ENCODE measurements at regions not wholly inside any gene's neighbourhood (a gene's known extent, or its start where the extent isn't known, plus 50 kb on each side); places are given as distances from the start of the nearest gene placed in this dataset.

GRCh38 chr3:152959307-152959706 is 124.4 kb downstream of the P2RY1 start:
- no peak for DNase-seq (ENCODE audit: low read depth)

- no peak for DNase-seq (ENCODE audit: low read depth)
These were observed 125.8 kb downstream of the P2RY1 start for GRCh38 chr3:152960684-152961083.

- no peak for DNase-seq (ENCODE audit: low read depth)
These were observed 126.4 kb downstream of the P2RY1 start for GRCh38 chr3:152961323-152961722.

GRCh38 chr3:152964911-152965609 is 130.1 kb downstream of the P2RY1 start:
- no peak for DNase-seq (ENCODE audit: low read depth)

GRCh38 chr3:152968388-152969024 is 133.6 kb downstream of the P2RY1 start:
- DNase-seq (ENCODE audit: low read depth) = no peak

GRCh38 chr3:152969557-152970300 is 134.8 kb downstream of the P2RY1 start:
- peak; percentile 20 for DNase-seq (ENCODE audit: low read depth)

- no peak for DNase-seq (ENCODE audit: low read depth)
These were observed 135.9 kb downstream of the P2RY1 start for GRCh38 chr3:152970851-152971250.

- no peak for DNase-seq (ENCODE audit: low read depth)
These were observed 136.9 kb downstream of the P2RY1 start for GRCh38 chr3:152971880-152972279.

- DNase-seq (ENCODE audit: low read depth) = no peak
These were observed 138.6 kb downstream of the P2RY1 start for GRCh38 chr3:152973575-152973974.

- DNase-seq (ENCODE audit: low read depth) = no peak
These were observed 141.3 kb downstream of the P2RY1 start for GRCh38 chr3:152976239-152976638.

GRCh38 chr3:152977366-152977765 is 142.4 kb downstream of the P2RY1 start:
- no peak for DNase-seq (ENCODE audit: low read depth)

GRCh38 chr3:152978152-152978551 is 143.2 kb downstream of the P2RY1 start:
- no peak for DNase-seq (ENCODE audit: low read depth)

GRCh38 chr3:152997526-152997925 is 162.6 kb downstream of the P2RY1 start:
- DNase-seq (ENCODE audit: low read depth) = no peak

GRCh38 chr3:152998591-152998990 is 163.4 kb upstream of the RAP2B start:
- DNase-seq (ENCODE audit: low read depth) = no peak

GRCh38 chr3:153000325-153000724 is 161.7 kb upstream of the RAP2B start:
- no peak for DNase-seq (ENCODE audit: low read depth)

GRCh38 chr3:153001210-153002078 is 160.6 kb upstream of the RAP2B start:
- DNase-seq (ENCODE audit: low read depth) = no peak

- no peak for DNase-seq (ENCODE audit: low read depth)
These were observed 158.6 kb upstream of the RAP2B start for GRCh38 chr3:153003441-153003840.

GRCh38 chr3:153003862-153004261 is 158.2 kb upstream of the RAP2B start:
- no peak for DNase-seq (ENCODE audit: low read depth)

GRCh38 chr3:153008226-153008625 is 153.8 kb upstream of the RAP2B start:
- DNase-seq (ENCODE audit: low read depth) = no peak

- DNase-seq (ENCODE audit: low read depth) = no peak
These were observed 138.1 kb upstream of the RAP2B start for GRCh38 chr3:153023896-153024295.

GRCh38 chr3:153026026-153026425 is 136.0 kb upstream of the RAP2B start:
- DNase-seq (ENCODE audit: low read depth) = no peak

- no peak for DNase-seq (ENCODE audit: low read depth)
These were observed 133.6 kb upstream of the RAP2B start for GRCh38 chr3:153028381-153028780.

All from non-pigmented ciliary epithelial cell (primary cell).